ENCODE measurements at regions not wholly inside any gene's neighbourhood (a gene's known extent, or its start where the extent isn't known, plus 50 kb on each side); places are given as distances from the start of the nearest gene placed in this dataset.

DNA sequence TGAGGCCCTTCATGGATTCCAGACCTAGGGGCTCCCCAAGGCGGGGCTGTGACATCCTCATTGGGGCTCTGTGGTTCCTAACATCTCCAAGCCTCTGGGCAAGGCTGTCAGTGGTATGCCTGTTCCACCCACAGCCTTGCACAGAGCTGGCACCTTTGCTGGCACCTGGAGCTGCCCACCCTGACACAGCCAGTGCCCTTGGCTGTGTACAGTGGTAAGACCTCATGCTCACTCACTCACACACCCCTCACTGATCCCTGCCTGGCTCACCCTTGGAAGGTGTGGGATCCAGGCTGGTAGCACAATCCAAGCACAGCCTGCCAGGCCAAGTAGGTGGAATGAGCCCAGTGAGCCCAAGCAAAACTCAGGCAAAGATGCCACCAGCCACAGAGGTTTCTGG lies 200.4 kb upstream of the PCDH15 start:
- TF ChIP-seq, protein P1, sequence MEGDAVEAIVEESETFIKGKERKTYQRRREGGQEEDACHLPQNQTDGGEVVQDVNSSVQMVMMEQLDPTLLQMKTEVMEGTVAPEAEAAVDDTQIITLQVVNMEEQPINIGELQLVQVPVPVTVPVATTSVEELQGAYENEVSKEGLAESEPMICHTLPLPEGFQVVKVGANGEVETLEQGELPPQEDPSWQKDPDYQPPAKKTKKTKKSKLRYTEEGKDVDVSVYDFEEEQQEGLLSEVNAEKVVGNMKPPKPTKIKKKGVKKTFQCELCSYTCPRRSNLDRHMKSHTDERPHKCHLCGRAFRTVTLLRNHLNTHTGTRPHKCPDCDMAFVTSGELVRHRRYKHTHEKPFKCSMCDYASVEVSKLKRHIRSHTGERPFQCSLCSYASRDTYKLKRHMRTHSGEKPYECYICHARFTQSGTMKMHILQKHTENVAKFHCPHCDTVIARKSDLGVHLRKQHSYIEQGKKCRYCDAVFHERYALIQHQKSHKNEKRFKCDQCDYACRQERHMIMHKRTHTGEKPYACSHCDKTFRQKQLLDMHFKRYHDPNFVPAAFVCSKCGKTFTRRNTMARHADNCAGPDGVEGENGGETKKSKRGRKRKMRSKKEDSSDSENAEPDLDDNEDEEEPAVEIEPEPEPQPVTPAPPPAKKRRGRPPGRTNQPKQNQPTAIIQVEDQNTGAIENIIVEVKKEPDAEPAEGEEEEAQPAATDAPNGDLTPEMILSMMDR (IDR thresholded peaks at IDR 0.05): no peak
- no peak for TF ChIP-seq POLR2AphosphoS5 (IDR thresholded peaks at IDR 0.05; ENCODE audit: insufficient read depth in 1 of 2, low read depth in 1 of 2)
- TF ChIP-seq POLR2A (IDR thresholded peaks at IDR 0.05): no peak

Data from vagina (tissue), 2 donors.